GM19238 (cell line): ENCODE measurements at regions not wholly inside any gene's neighbourhood (a gene's known extent, or its start where the extent isn't known, plus 50 kb on each side); places are given as distances from the start of the nearest gene placed in this dataset.
"Not testable (repeated sequence)": the region's sequence is repeated elsewhere in the genome, so short reads cannot be mapped to it uniquely, and the experiment has no call there.

Experiments
- DNase-seq: peaks from one replicate; pipeline ENCODE4 v3.0.0; 2011; ENCODE audit warnings: low spot score; ENCODE audit not compliant: insufficient read length

DNA sequence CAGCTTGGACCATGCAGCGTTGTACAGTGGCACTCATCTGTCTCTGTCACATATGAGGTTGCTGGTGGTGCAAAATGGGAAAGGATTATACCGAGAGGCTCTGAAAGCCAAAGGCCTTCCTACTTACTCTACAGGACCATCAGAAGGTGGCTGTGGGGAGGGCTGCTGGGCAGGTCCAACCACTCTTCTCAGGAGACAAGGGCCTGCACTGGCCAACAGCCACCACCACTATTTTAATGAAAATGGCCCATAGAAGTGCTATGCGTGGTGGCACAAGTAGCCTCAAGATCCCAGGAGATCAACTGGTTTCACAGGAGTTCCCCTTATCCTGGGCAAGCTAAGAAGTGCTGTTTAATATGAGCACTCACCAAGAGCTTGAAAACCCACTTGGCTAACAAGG, 52.3 kb downstream of the MRPL57 start:
- no peak for DNase-seq

DNA sequence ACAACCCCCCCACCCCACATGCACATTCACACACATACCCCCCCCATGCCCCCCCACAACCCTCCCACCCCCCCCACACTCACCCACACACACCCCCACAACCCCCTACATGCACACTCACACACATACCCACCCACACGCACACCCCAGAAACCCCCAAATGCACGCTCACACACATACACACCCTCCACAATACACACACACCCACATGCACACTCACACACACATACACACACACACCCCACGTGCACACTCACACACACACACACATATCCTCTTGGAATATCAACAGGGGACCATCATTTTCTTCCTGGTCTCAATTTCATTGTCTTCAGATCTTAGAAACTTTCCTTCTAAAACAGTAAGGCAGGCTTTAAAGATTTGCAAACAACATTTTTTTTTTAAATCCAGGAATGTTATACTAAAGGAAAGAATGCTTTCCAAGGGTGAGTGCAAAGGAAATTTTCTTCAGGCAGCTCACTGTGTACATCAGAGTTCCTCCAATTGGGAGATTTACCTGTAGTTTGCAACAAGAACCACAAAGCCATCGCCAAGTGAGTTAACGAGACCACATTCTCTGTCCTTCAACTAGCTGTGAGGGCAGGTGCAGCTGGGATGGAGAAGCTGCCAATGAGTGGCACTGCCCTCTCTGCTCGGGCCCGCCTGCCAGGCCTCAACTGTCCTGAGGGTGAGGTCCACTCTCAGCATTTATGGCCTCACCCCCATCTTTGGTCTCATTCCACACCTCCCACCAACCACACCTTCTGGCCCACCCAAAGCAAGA, 53.0 kb downstream of the MRPL57 start:
- DNase-seq, result no peak

DNA sequence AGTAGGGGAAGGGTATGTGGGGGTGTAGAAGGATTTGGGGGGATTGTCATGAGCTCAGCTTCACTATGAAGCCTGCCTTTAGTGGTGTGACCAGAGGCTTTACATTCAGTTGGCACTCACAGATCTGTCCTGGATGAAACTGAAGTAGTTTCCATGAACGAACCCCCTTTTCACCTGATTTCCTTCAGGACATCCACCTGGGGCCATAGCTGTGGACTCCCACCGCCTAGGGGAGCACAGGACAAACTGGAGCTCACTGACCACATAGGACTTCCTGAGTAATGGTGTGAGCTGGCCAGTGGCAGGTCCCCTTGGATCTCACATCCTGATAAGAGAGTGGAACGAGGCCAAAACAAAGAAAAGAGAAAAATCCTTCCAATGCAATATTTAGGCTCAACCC, 54.1 kb downstream of the MRPL57 start:
- DNase-seq, result no peak

DNA sequence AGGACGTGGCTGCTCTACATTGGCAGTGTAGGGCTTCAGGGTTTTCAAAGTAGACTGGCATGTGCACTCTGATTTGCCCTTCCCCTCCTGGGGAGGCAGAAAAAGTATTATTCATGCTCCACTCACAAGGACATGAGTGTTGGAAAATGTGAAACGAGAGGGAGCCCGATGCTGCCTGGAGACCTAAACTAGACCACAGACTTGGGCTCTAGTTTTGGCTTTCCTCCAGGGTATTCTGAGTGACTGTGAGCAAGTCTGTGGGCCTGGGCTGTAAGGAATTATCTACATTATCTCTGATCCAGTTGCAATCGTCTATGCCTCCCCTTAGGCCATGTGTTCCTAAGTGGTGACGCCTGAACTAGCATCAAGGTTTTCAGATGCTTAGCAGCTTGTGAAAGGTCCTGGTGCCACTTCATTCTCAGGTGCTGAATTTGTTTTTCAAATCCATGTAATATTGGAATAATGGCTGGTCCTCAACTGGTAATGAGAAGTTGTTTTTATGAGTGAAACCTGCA, 55.0 kb downstream of the MRPL57 start:
- no peak for DNase-seq

DNA sequence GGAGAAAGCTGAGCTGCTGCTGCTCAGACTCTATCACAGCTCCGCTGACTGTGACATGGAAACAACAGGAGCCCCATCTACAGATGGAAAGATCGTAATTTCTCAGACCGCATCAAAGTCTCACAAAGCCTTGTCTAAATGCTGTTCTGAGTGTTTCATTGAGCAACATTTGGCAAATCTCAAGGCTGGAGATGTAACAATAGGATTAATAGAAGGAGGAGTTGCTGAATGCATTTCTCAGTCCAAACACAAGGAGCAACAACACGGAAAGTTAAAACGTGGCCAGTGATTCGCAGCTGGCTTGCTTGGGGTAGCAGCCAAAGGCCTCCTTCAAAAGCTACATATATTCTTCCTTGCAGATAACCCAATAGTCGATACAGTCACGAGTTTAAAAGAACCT, 55.7 kb downstream of the MRPL57 start:
- DNase-seq, result no peak

DNA sequence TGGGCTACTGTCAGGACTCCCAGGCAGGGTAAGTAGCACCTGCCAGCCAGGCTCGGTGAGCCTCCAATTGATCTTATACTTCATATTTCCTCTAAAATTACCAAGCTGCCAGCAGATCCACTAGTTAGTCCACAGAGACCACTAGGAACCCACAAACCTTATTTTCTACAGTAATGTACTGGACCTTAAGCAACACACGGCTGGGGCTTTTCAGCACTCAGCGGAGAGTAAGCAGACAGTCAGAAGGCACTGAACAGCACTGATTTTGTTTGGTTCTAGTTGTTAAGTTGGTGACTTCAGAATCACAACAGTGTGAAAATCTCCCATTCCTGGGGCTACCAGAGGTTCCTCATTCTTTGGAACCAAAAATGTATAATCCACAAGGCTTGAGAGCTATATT, 56.1 kb downstream of the MRPL57 start:
- no peak for DNase-seq

DNA sequence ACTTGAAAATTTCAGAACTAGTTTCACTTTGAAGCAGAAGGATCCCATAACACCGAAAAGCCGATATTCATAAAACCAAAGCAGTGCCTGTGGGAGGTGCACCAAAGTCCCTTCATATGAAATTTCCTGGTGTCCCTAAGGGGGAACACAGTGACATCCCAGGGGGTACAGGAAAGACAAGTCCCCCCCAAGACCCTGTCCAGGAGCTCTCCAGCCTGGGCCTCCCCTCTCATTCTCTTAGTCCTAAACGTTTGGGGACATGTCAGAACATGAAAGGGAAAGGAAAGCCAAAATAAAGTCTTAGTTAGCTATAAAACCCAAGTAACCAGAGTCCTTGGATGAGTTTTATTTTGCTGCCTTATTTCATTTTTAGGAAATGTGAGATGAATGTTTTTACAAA, 56.6 kb downstream of the MRPL57 start:
- DNase-seq, result no peak

DNA sequence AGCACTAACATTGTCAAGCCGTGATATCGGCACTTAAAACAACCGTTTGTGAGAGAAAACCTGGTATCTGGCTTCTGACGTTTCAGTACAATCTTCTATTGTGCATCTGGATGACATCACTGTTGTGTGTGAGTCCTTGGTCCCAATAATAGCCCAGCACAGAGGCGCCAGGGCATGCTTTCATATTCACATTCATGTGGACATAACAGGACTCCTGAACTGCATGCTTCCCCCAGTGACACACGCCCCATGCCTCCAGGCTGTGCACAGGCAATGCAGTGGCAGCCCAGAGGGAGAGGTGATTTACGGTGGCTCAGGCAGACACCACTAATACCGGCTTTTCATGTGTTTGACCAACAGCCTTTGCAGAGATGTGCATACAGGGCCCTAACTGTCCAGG, 58.1 kb downstream of the MRPL57 start:
- DNase-seq, result no peak

DNA sequence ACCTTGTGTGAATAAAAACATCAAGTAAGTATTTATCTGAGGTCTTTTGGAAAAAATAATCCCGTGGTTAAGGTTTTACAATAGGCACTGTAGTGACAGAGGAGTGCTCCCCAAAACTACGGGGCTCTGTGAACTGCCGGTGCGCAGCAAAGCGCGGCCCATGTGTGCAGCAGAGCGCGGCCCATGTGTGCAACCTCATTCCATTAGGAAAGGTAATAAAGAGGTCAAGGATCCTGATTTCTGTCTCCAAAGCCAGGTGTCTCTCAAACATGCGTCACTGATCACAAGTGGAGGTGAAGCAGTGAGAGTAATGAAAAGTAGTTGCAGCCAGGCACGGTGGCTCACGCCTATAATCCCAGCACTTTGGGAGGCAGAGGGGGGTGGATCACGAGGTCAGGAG, 58.7 kb downstream of the MRPL57 start:
- no peak for DNase-seq

DNA sequence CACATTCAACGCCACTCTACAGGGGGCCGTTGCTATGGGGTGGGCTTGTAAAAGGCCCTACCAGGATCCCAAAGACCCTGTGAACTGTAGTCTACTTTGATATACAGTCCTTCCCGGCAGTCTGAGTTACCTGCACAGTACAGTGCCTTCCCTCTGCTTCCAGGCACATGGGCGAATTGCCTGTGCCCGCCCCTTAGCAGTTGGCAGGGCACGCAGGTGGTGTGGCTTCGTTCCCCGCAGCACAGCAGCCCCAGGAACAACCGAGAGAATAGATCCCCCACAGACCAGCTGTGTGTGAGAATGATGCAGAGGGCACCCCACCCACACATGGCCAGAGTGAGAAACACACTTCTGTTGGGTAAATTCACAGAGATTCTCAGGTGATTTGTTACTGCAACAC, 60.6 kb downstream of the MRPL57 start:
- DNase-seq, result no peak

DNA sequence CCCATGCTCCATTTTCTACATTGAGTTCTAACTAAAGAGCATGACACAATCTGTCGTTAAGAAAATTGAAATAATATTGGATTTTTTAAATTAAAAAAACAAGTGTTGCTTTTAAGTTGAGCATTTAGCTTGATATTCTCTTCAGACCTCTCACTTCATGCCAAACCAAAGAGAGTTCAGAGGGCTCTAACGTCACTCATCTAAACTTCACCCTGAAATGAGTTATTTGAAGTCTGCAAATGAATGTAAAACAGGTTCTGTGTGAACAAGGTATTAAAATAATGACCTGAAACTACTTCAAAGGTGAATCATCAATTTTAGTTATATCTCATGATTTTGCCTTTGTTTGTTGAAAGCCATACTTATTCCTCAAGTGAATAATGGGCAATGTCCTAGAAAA, 61.8 kb downstream of the MRPL57 start:
- DNase-seq, result no peak

DNA sequence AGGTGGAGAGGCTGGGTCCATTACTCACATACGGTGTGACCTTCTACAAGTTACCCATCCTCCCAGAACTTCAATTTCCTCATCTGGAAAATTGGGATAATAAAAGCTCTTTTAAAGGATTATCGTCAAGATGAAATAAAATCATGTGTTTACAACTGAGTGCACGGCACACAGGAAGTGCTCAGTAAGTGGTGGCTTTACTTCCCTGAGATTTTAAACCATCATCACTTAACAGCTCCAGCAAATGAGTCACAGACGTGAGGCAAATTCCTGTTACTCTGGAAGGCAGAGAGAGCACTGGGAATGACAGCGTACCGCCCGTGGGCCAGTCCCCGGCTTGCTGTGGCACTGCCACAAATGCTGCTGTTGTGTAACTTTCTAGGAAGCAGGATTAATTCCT, 64.1 kb downstream of the MRPL57 start:
- no peak for DNase-seq

DNA sequence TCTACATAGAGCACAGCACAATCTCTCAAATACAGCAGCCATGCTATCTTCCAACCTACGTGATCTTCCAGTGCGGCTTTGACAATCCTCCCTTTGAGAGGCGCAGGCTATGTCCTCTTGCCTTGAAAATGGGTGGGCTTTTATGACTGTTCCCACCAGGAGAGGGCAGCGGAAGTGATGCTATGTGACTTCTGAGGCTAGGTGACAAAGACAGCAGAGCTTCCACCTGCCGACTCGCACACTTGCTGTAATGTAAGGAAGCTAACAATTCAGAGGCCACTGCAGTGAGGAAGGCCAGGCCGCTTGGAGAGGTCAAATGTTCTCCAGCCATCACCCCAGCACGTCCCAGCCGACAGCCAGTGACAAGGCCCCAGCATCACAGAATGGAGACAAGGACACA, 65.8 kb downstream of the MRPL57 start:
- no peak for DNase-seq

DNA sequence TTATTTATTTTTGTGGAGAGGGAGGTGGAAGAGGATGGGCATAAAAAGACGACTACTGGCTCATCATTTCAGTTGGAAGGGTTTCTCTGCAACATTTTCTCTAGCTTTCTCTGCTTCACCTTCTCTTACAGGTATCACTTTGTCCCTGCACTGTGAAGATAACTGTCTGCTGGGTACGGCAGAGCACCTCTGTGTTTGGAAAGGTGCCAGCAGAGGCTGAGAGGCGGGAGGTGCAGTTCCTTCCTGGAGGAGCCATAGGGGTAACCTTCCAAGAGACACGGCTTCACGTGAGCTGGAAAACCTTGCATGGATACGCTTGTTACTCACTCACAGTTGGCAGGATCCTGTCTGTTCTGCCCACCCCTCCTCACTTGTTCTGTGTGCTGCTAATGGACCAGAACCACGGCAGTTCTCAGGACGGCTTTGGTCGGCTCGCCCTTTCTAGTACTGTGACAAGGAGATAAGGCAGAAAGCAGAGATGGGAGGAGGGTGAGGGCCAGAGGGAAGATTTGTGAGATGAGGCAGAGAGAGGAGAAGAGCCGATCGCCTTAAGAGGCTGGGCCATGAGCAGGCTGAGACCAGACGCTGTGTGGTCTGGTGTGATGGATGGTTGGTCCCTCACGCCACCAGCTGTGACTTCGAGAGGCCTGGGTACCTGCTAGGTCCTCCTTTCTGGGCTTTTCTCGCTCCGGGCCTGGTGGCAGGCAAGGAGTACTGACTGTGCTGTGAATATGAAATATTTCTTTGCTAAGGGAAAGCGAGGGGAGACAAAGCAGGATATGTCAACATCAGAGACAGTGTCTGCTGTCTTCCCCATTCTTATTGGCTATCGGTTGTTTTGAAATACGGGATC, 66.8 kb downstream of the MRPL57 start:
- DNase-seq, result no peak

DNA sequence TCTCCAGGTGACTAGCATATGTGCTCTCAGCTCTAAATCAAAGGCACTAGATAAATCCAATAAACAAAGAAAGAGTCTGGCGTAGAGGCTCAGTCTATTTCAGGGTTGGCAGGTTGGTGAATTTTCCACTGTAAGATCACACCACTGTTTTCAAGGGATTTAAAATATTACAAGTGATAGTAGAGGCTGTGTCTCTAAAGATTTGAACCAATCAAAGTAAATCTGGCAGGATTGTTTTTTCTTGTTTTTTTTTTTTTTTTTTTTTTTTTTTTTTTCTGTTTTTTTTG, 67.4 kb downstream of the MRPL57 start:
- DNase-seq, result not testable (repeated sequence)

DNA sequence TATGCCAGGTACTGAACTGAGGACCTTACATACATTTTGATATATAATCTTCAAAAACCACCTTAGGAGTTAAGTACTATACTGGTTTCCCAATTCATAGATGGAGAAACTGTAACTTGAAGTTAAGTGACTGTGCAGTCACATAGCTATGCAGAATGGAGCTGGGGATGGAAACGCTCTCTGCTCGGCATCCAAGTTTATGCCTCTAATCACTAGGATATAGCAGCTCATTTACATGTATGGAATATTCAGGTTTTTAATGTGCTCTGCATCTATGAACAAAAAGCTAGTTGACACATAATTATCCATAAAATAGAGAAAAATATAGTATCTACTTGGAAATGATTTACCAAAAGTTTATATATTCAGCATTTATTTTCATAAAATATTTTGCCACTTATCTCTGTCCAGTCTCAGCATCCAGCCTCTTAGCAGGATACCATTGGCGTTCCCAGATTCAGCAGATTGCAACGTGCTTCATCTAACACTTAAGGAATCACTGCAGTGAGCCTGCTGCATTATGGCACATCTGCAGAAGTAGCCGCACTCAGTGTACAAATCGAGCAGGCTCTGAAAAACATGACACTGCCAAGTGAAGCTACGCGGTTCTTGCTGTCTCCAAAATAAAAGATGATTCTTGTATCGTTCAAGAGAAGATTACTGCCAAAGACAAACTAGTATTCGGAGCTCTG, 70.4 kb downstream of the MRPL57 start:
- DNase-seq, result no peak

DNA sequence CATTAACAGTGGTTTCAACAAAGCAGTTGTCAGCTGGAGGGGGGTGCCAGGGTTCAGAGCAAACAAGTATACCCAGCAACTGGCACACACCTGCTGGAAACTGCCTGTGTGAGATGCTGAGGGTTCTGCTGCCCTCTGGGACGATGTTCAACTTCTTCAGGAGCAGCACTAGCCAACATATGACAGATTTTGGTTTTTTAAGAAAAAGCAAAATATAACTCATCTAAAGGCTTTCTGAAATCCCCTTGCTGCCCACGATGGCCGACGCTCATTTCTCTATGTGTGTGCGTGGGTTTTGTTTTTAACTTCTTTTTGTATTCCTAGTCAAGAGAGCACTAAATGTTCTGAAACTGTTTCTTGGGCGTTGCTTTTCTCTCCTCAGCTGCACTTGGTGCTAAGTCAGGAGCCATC, 79.9 kb downstream of the MRPL57 start:
- no peak for DNase-seq

DNA sequence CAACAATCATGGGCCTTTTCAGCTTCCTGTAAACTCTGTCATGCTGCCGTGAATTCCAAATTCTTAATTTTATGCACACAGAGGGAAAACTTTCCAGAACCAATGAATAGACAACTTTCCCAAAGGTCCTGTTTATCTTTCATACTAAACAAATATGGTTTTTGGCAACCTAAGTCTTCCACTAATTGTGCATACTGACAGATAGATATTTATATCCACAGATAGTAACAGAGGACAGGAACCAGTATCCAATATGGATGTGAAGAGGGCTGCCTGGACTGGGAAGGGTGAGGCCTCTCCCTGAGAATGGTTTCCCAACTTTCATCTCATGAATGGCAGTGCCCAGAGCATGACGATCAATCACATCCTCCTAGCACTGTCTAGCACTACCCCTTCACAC, 80.4 kb downstream of the MRPL57 start:
- DNase-seq, result no peak

DNA sequence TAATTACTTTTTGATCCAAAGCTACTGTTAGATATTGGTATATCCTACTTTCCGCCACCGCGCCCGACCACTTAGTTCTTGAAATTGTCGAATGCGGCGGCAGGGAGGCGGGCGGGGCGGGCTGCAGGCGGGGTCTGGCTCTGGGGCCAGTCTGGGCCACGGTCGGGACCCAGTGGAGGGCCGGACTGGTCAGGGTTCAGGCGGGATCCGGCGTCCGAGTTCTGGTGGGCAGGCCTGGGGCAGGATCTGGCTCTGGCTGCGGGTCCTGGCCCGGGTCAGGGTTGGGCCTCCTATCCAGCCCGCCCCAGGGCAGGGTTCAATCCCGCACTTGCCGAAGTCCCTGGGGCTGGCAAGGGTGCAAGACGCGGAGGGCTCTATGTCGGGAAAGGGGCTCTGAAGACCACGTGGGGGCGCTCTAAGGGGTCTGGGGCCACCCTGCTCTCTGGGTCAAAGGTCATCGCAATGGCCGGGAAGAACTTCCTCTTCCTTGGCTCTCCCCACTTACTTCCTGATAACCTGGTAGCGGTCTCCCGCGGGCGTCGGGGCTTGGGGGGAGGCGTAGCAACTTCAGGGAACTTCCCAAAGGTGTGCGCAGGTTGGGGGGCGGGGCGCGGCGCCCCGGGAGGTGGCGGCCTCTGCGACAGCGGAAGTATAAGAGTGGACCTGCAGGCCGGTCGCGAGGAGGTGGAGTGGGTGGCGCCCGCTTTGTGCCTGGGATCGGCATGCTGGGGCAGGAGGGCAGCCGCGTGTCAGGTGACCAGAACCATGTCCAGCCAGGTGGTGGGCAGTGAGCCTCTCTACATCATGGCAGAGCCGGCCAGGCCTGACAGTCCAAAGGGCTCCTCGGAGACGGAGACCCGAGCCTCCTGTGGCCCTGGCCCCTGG, 83.4 kb downstream of the MRPL57 start:
- no peak for DNase-seq

DNA sequence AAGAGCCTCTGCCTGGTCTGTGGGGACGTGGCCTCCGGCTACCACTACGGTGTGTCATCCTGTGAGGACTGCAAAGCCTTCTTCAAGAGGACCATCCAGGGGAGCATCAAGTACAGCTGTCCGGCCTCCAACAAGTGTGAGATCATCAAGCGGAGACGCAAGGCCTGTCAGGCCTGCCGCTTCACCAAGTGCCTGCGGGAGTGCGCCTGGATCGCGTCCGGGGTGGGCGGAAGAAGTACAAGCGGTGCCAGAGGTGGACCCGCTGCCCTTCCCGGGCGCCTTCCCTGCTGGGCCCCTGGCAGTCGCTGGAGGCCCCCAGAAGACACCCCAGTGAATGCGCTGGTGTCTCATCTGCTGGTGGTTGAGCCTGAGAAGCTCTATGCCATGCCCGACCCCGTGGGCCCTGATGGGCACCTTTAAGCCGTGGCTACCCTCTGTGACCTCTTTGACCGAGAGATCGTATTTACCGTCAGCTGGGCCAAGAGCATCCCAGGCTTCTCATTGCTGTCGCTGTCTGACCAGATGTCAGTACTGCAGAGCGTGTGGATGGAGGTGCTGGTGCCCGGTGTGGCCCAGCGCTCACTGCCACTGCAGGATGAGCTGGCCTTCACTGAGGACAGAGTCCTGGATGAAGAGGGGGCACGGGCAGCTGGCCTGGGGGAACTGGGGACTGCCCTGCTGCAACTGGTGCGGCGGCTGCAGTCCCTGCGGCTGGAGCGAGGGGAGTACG, 84.3 kb downstream of the MRPL57 start:
- DNase-seq, result not testable (repeated sequence)
